Islet precursor cell (in vitro differentiated cells): ENCODE measurements at regions not wholly inside any gene's neighbourhood (a gene's known extent, or its start where the extent isn't known, plus 50 kb on each side); places are given as distances from the start of the nearest gene placed in this dataset.

Experiments used
- DNase-seq: peaks from one replicate; pipeline ENCODE4 v3.0.0-alpha.2; 2018

DNA sequence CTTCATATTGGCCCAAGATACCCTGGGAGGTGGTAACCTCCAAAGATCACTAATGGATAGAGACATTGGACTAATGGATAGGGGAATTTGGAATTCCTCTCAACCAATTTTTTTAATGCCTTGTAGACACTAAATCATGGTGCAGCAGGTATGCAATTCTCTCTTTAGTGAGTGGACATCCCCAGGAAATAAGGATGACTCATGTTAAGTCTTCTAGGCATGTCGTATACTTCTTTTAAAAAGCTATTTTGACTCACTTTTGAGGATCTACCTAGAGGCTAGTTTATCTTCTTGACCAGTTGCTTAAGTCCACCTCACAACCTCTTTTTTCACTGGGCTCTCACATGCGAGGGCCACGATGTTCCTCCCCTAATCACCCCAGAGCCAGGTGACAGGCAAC lies 211.6 kb upstream of the CDH12 start:
- DNase-seq = no peak

DNA sequence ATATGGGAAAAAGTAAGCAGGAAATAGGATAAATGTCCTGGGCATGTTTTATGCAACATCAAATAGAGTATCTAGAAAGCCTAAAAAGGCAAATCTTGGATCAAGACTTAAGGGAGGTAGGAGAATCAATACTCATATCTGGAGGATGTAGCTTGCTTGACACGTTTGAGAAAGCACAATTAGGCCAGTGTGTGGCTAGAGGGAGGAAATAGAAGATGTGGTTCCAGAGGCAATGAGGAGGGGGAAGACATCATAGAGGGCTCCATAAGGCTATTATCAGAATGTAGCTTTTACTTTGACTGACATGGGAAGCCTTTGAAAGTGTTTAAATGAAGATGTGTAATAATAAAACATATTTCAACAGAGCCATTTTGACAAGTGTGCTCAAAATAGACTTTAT lies 200.7 kb upstream of the CDH12 start:
- DNase-seq = no peak

DNA sequence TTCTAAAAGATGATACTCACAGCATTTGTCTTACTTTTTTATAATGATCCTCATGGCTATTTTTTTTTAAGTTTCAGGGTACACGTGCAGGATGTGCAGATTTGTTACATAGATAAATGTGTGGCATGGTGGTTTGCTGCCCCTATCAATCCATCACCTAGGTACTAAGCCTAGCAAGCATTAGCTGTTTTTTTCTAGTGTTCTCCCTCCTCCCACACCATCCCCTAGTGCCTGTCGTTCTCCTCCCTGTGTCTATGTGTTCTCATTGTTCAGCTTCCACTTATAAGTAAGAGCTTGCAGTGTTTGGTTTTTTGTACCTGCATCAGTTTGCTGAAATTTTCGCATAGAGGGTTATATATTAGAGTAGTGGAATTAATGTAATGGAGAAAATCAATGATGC lies 189.1 kb upstream of the CDH12 start:
- DNase-seq = no peak

DNA sequence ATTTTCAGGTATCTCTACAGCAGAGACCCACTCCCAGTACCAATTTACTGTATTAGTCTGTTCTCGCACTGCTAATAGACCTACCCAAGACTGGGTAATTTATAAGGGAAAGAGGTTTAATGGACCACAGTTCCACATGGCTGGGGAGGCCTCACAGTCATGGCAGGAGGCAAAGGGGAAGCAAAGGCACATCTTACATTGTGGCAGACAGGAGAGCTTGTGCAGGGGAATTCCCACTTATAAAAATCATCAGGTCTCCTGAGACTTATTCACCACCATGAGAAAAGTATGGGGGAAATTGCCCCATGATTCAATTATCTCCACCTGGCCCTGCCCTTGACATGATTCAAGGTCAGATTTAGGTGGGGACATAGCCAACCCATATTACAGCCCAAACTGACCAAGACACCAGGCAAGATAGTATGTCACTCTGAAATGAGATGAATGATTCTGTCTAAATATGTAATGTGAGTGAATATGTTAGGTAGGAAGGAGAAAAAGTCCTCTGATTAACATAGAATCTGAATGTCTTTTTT lies 182.5 kb upstream of the CDH12 start:
- DNase-seq = no peak

DNA sequence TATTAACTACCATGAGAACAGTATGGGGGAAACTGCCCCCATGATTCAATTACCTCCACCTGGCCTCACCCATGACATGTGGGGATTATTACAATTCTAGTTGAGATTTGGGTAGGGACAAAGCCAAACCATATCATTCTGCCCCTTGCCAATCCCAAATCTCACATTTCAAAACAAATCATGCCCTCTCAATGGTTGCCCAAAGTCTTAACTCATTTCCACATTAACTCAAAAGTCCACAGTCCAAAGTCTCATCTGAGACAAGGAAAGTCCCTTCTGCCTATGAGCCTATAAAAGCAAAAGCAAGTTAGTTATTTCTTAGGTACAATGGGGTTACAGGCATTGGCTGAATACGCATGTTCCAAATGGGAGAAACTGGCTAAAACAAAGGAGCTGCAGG lies 180.7 kb upstream of the CDH12 start:
- DNase-seq = no peak

DNA sequence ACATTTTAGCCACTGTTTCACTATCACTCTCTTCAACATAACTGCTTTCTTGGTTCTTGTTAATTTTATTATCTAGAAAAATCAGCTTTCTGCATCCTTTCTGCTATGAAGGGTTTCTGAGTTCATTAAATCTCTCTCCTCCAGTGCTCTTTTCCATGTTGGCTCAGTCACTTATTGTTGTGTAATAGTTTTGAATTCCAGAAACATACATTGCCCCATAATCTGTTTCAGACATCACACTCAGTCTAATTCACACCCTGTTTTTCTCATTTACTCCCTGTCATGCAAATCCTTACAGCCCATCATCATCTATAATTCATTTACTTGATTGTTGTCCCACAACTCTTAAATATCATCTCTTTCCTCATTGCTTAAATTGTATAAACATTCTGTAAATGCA lies 176.1 kb upstream of the CDH12 start:
- DNase-seq = no peak

DNA sequence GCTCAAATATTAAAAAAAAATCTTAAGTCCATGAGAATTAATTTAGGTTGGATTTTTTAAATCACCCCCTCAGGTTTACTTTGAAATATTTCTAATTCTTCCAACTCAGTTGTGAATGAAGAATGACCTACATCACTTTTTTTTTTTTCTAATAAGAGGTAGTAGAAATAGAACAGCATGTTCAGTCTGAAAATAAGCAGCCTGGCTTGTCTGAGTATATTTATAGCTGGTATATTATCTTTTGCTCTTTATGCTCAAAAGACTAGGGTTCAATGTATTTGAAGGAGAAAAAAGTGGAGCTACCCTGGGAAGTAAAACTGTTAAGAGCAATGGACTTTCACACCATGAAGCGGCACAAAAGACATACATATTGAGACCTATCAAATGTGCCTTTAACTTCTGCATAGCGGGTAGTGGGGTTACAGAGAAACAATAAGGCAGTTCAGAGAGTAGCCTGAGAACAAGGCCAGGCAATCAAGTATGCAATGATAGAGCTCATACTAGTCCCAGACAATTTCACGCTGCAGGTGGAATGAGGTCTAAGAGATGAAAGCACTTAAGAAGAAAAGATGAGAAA lies 175.4 kb upstream of the CDH12 start:
- DNase-seq = no peak

DNA sequence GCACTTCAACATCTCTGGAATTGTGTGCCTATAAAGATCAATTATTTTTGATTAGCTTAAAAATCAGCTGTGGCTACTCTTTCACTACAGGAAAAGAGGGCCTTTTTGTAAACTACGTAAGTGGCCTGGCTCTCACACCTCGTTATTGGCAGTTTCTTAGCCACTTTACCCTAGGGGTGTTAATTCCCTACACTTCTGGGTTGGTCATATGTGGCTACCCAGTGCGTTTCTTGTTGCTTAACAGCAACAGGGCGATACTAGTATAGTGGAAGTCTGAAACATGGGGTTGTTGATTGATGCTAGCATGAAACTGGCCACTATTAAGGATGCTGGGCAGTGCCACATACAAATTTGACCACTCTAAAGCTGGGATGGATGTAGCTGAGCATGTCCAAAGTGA lies 174.7 kb upstream of the CDH12 start:
- DNase-seq = no peak

DNA sequence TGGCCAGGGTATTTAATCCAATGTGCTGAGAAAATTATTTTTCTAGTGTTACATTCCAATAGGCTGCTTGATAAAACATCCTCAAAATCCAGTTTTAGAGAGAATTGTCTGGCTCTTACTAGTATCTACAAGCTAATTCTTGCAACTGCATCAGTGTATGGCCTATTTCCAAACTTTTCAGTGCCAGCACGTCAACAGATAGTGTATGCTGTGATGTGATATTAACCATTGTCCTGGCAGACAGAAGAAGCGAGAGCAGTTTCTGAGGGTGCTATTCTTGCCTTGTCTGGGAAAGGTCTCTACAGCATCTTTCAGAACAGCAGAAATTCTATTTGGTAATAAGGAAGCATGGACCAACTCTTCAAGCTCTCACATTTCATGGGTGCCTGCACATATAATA lies 174.2 kb upstream of the CDH12 start:
- DNase-seq = no peak

DNA sequence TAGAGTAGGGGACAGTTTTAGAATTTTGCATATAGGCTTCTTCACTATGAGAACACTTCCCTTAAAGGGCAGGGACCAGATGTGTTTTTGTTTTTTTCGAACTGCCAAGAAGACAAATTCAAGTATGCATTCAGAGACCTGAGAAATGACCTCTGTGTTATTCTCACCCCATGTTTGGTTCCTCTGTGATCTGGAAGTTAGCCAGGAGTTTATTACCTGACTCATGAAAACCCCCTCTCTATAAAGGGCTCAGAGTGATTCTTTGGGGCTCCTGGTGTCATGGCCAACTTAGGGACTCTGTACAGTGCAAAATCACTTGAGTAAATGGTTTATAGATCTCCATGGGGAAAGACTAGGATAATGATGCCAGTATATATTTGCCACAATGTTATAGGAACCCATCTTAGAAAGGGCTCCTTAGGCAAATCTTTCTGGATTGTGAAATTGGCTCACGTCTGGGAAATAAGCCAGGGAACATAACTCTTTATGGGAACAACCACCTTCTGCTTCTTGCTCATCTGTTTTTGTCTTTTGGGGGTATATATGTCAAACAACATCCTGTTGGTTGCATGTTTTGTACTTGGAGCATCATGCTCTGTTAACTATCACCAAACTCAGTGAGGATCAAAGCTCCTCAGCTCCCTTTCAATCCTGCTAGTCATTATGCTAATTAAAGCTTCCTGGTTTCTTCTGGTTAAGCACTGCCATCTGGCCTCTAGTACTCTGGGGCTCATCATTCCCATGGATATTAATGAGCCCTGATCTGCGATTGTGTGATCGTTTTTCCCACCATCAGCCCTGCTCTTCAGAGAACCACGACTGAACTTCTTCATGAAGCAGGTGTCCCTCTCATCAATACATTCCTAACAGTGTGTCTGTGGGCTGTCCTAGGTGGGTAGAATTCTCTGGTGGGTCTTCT lies 173.4 kb upstream of the CDH12 start:
- DNase-seq = no peak

DNA sequence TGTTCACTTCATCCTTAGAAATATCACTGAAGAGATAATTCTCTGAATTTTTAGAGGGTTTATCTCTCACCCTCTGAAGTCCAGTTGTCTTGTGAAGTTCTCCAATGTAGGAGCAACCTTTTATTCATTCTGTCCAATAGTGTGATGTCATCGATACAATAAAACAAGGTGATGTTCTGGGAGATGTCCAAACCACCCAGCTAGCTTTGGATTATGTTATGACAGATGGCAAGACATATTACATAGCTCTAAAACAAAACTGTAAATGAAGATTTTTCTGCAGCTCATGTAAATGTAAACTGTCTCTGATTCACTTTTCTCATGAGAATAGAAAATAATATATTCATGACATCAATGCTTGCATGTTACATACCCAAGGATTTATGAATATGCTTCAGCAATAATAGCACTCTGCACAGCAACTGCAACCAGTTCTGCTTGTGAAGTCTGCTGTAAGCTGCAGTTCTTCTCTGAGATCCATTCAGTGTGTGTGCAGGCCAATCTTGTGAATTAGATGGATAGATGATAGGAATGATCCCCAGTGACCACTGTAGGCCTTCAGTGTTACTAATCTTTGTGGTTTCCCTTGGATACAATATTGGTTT lies 172.6 kb upstream of the CDH12 start:
- DNase-seq = no peak

DNA sequence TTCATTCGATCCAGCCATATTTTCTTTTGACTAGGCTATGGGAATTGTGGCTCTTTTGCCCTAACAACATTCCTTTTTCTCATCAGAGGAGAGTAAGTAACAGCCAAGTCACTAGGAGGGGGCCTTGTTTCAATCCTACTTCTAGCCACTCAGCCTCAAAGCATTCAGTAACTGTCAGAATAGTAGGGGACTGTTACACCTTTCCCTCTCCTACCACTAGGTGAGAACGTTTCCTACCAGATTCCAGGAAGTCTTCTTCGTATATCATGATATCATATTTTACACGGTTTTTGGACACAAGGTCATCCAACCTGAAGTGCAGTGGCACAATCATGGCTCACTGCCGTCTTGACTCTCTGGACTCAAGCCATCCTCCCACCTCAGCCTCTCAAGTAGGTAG lies 171.3 kb upstream of the CDH12 start:
- DNase-seq = no peak

DNA sequence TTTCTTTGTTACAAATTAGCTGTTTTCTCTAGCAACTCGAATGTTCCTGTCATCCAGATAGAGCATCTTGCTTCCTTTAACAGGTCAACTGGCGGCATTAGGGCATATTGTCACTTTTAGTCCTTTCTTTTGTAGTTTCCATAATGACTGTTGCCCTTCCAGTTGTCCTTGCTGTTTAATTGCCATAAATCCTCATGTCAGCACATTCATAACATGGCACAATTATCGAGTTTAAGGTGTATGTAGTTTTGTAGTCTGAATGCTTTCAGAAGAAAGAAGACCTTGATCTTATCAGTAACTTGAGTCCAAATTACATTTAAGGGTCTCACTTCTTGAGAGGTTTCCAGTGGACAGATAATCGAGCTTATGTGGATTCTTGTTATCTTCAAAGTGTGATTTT lies 161.7 kb upstream of the CDH12 start:
- DNase-seq = no peak

DNA sequence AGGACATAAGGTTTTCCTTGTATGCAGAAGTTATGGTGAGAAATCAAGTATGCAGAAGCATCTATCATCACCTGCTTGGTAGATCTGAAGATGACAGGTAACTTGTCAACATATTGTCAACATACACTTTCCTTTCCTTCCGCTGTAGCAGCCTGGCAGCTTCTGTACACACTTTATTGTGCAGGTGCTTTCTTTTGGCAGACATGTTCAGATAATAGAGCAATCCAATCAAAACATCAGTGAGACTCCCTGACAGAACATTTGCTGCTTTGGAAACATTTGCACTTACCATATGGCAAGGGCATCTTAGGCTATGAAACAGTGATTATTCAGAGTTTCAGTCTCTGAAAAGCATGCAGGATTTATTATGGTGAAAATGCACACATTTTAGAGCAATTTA lies 161.1 kb upstream of the CDH12 start:
- DNase-seq = no peak

DNA sequence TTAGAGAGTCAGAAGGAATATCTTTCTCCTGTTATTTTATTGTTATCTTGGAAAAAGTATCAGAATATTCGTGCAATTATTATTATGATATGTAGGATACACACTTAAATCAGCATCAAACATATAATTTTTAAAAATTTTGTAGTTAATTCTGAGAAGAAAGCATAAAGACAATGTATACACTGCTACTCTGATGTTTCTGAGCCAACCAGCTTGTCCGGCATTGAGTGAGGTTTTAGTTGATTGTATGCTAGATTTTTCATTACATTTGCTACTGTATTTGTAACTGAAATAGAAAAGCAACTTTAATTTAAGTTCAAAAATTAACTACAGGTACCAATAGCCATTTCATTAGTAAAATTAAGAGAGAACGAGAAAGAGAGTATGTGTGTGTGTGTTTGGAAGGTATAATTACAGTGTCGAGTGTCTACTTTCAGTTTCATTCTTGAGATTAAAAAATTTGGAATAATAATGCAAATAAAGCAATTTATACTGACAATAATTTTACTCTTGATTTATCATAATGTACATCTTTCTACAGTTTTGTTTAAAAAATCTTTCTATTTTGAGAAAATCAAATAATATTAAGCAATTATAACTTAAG lies 160.4 kb upstream of the CDH12 start:
- DNase-seq = no peak

DNA sequence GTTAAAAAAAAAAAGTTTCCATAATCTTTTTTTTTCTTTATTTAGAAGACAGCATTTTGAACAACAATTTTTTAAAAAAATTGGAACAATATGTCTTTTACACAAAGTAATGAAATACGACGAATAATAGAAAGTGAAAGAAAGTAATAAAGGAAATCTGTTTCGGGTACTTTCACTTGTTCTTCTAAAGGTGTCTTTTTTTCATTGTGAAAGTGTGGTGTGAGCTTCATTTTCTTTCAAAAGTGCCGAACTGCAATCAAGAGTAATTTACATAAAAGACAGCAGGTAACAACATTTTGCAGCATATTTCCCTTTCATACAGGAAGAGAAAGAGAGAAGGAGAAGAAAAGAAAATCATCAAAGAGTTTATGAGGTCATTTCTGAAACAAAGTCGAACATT lies 159.7 kb upstream of the CDH12 start:
- DNase-seq = no peak

DNA sequence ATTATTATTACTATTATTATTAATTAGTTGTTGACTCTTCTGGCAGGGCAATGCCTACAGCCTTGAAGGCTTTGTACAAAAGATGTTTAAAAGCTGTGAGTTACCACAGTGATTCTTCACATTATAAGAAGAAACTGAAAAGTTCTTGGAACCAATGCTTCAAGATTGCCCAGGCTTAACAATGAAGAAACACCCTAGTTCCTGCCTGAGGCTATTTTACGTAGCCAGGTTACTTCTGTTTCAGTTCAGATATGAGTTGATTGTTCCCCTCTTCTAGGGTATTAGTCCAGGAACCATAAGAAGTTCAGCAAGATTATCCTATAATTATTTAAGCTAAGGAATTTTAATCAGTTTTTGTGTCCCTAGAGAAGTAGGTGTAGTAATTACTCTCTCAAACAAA lies 154.6 kb upstream of the CDH12 start:
- DNase-seq = no peak

DNA sequence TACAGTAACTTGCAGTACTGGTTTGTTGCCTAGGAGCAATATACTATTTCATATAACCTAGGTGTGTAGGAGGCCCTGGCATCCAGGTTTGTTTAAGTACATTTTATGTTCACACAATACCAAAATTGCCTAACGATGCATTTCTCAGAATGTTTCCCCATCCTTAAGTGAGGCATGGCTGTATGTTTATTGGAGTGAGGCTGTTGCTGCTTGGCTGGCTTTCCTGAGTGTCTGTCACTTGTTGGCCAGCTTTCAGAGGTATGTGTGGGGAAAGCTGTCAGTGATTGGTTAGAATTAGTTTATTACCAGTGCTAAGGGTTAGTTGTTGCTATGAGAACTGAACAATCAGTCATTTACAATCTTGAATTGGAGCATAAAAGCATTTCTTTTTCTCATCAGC lies 154.1 kb upstream of the CDH12 start:
- DNase-seq = no peak

DNA sequence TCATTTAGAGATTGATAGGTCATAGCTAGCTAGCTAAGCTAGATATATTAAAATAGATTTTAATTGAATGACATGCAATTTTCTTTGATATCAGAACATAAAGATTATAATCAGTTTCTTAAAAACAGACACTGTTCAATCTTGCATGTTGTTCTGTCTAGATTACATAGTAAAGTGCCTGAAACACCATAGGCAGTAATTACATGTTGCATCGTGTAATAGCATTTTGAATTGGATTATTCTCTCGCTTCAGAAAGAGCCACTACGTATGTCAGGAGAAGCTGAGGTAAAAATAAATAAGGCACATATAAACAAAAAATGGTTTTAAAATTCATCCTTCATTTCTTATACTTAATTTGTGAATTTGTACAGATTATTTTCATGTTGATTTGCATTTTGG lies 148.0 kb upstream of the CDH12 start:
- no peak for DNase-seq

DNA sequence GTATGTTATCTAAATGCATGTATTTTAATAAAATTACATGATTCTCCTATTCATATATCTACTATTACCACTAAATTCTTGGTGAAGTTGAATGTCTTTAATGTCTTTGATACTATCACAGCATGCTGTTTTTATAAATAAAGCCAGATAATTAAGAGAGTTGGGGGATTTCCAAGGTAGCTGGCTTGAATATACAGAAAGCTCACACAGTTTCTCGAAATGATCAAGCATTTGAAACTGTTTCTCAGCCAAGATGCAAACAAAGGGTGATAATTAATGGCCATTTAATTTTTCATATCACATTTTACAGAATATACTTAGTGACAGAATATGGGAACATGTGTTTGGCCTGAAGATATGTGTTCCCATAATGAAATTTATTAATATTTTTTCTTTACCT lies 145.6 kb upstream of the CDH12 start:
- no peak for DNase-seq

DNA sequence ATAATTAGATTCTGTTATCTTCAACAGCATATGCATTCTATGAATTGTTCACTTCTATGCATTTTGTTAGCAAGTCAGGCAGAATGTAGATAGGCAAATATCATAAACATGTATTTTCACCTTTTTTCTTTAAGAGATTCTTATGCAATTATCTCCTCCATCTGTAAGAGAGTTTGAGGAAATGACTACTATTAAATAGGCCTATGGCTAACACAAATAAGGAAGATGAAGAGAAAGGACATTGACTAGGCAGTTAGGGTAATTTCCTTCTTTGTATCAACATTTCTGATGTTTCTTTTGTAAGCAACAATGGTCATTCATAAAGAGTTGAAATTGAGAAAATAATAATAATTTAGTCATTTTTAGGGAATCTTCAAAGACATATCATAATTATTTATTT lies 145.2 kb upstream of the CDH12 start:
- DNase-seq = no peak

DNA sequence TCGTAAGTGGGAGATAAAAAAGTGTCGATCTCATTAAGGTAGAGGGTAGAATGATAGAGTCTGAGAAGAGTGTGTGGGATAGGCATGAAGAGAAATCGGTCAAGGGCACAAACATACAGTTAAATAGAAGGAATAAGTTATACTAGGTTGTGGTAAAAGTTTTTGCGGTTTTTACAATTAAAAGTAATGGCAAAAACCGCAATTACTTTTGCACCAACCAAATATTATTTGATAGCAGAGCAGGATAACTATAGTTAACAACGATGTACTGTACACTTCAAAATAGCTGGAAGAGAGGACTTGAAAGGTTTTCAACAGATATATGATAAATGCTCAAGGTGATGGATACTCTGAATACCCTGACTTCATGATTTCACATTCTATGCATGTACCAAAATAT lies 135.8 kb upstream of the CDH12 start:
- DNase-seq = no peak

DNA sequence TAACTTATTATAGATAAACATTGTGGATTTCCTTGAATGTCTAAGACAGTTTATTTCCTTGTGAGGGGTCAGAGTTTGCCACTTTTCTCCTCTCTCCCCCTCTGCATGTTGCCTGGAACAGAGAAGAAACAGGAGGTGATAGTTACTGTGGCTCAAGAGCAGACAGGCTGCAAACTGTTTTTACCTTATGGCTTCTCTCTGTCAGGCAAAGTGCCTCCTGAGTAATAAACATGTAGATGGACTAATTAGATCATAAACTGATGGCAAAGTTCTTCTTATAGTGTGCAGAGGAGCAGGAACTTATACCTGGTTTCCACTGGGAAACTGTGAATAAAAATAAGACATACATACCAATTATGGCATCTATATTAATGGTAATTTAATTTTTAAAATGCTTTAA lies 133.1 kb upstream of the CDH12 start:
- no peak for DNase-seq

DNA sequence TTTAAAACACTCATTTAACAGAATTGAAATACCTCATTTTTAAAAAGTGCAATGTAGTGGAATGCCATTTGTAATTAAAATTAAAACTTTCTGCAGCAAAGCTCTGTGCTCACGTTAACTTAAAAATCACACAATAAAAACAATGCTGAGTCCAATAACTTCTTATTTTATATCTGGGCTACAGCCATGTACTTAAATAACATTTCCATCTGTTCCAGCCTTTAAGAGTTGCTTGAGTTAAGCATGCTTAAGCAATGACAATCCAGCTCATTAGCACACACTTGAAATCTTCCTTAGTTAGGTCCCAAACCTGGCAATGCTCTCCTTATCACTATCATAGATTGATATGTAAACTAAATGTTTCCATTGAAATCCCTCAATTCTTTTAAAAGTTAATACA lies 132.3 kb upstream of the CDH12 start:
- DNase-seq = no peak
